GM12874 (cell line): ENCODE measurements at regions not wholly inside any gene's neighbourhood (a gene's known extent, or its start where the extent isn't known, plus 50 kb on each side); places are given as distances from the start of the nearest gene placed in this dataset.

Experiments
- TF ChIP-seq, protein P1 (sequence below): IDR thresholded peaks from 2 replicates; pipeline ENCODE4 v1.5.1; 2011; ENCODE audit warnings: low read depth, mild to moderate bottlenecking, control low read depth, low read length, moderate library complexity; ENCODE audit not compliant: insufficient read depth

DNA sequence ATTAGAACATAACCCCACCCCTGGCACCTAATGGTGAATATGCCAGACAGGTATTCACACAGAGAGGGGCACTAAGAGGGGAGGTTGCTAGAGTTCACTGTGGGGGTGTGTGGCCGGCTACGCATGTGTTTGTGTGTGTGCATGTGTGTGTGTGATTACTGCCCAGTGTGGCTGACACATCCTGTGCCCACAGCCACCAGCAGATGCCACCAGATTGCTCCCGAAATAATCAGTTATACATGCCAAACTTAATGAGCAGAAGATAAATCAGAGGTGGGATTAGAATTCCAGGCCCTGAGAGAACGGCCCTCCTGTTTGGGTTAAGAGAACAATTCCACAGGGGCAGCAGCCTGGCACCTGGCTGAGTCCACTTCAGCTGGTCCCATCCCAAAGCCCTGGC, 91.8 kb upstream of the TBCA start:
- TF ChIP-seq, protein P1, sequence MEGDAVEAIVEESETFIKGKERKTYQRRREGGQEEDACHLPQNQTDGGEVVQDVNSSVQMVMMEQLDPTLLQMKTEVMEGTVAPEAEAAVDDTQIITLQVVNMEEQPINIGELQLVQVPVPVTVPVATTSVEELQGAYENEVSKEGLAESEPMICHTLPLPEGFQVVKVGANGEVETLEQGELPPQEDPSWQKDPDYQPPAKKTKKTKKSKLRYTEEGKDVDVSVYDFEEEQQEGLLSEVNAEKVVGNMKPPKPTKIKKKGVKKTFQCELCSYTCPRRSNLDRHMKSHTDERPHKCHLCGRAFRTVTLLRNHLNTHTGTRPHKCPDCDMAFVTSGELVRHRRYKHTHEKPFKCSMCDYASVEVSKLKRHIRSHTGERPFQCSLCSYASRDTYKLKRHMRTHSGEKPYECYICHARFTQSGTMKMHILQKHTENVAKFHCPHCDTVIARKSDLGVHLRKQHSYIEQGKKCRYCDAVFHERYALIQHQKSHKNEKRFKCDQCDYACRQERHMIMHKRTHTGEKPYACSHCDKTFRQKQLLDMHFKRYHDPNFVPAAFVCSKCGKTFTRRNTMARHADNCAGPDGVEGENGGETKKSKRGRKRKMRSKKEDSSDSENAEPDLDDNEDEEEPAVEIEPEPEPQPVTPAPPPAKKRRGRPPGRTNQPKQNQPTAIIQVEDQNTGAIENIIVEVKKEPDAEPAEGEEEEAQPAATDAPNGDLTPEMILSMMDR: no peak

DNA sequence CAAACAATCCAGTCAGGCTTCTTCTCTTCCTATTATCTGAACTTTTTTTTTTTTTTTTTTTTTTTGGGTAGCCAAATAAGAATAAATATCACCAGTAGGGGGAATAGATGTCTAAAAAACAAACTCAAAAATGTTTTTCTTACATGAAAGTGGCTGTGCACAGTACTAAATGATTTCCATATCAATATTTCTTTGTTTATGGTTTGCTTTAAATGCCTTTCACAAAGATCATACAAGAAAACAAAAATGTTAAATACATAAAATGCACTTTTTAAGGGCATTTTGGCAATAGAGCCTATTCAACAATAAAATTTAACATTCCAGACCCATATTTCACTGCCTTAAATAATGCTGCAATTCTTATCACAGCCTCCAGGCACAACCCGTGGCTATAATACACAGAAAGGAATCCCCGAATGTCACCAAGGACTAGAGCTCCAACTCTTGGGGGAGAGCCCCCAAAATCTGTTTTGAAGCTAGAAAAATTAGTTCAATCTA, 91.1 kb upstream of the TBCA start:
- TF ChIP-seq, protein P1: peak; percentile 22; the same call in 1 of the 2 replicates

DNA sequence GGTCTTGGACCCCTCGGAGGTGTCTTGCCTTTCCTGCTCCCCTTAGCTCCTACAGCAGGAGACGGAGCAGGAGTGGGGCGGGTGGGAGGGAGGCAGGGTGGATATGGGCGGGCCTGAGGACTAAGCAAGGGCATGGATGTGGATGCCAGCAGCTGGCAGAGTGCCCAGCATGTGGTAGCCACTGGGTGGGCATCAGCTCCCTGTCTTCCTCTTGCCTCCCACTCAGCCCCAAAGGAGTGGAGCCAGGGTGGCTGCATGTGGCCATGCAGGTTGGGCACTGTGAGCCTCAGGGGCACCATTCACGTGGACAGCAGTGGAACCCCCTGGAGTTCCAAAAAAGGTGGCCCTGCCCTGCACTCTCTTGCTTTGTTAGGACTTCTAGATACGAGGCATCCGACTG, 90.1 kb upstream of the TBCA start:
- TF ChIP-seq, protein P1: no peak

DNA sequence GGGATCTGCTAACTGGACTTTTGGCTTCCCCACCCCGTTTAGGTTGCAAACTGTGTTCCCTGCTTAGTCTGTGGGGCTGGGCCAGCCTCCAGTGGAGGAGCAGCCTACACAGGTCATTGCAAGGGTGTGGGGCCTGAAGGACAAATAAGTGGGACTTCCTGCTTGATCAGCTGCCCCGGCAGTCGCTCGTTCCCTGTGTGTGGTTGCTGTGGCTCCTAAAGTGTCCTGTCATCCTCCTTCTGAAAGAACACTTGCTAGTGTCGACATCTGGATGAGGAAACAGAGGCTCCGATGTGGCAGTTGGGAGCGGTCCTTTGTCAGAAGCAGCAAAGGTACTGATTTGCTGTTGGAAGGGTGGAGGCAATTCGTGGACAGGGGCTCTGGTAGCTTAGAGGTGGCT, 88.9 kb upstream of the TBCA start:
- TF ChIP-seq, protein P1: no peak

DNA sequence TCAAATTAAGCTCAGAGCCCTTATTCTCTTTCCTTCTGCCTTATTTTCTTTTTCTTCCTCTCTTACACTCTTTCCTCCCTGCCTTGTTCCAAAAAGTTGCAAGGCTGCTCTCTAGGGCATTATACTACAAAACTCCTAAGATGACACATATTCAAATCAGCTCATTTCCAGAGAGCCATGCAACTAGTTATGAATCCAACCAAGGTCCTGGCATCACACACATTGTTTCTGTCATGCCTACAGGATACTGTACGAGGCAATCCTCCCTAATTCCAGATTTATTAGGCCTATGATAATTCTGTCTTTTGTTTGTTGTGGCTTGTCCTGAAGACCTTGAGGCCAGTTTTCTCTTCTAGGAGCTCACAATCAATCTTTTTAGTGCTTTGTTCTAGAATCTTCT, 87.0 kb upstream of the TBCA start:
- TF ChIP-seq, protein P1: no peak

DNA sequence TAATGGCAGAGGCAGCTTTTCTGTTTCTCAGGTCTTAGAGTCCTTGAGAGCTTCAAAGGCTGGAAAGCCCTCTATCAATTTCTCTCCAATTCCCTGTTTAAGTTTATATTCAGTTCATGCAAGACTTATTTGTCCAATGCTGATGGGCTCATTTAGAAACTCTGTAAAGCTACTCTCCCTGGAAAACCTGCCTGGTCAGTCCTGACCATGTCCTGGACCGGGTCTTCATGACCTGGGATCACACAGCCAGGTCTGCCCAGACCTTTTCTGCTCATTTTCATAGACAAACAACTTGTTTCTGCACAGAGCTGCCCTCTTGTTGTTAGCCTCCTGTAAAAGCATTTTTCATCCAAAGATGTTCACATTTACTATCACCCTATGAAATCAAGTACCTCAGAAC, 85.4 kb upstream of the TBCA start:
- TF ChIP-seq, protein P1: no peak

DNA sequence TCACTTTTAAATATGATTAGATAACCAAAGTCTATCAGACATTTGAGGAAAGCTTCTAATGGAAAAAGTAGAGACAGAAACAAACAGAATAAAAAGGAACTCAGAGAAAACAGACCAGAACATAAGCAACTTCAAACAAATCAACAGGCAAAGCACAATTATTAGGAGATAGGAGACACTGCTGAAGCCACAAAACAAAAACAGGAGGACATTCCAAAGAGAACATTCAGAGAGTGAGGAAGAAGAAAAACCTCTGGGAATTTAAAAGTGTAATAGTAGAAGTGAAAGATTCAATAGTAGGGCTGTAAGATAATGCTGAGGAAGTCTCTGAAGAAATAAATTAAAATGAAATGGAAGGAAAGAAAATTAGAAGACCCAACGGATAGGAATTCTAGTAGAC, 83.2 kb upstream of the TBCA start:
- TF ChIP-seq, protein P1: no peak
